Inflammatory macrophage treated with lipopolysaccharide for 4 hours (primary cell): ENCODE measurements at regions not wholly inside any gene's neighbourhood (a gene's known extent, or its start where the extent isn't known, plus 50 kb on each side); places are given as distances from the start of the nearest gene placed in this dataset.
"Not testable (repeated sequence)": the region's sequence is repeated elsewhere in the genome, so short reads cannot be mapped to it uniquely, and the experiment has no call there.

Experiments
- DNase-seq: peaks from one replicate; pipeline ENCODE4 v3.0.0-alpha.2; 2020

DNA sequence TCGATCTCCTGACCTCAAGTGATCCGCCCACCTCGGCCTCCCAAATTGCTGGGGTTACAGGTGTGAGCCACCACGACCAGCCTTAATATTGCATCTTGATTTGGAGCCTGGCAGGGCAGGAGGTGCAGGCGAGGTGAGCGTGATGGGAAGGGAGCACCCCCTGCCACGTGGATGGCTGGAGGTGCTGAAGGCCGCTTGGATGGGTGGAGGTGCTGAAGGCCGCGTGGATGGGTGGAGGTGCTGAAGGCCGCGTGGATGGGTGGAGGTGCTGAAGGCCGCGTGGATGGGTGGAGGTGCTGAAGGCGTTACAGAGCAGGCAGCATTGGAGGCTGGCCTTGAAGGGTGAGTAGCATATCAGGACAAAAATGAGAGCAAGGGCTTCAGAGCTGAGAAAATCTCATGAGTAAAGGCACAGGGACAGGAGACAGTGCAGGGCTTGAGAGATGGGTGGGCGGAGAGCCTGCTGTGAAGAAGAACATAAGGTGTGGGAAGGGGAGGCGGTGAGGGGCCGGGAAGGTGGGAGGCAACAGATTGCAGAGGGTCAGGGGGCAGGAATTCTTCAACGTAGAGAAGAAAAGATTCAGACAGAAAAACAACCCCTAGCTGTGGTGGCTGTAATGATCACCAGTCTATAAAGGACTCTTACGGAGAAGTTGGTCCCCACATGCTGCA lies 101.7 kb upstream of the SEC14L1 start:
- no peak for DNase-seq

DNA sequence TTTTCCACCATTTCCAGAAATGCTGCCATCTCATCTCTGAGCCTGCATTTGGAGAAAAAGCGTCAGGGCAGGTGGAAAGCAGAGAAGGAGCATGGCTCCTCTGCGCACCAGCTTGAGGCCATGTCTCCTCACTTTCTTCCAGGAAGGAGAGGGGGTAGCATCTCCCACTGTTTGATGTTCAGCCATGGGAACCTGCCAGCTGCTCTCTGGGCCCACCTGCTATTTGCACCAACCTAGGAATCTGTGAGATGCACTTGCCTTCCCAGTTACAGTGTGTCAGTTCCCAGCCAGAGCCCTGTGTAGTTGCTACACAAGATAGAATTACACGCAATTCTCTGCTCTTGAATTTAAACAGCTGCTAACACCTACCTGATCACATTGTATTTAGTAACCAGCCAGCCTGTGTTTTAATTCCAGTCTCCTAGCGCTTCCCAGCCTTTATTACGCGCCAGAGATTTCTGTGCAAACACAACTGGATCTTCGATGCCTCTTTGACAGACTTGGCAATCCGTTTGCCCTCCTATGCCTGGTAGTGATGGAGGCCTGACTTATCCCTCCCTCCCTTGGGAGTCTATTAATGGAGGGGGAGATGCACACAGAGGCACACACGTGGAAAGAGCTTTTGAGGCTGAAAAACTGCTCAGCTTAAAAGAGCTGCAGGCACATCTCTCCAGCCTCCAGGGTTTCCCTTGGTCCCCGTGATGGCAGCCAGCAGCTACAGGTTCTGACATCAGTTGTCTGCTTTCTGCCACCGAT lies 98.1 kb upstream of the SEC14L1 start:
- no peak for DNase-seq

DNA sequence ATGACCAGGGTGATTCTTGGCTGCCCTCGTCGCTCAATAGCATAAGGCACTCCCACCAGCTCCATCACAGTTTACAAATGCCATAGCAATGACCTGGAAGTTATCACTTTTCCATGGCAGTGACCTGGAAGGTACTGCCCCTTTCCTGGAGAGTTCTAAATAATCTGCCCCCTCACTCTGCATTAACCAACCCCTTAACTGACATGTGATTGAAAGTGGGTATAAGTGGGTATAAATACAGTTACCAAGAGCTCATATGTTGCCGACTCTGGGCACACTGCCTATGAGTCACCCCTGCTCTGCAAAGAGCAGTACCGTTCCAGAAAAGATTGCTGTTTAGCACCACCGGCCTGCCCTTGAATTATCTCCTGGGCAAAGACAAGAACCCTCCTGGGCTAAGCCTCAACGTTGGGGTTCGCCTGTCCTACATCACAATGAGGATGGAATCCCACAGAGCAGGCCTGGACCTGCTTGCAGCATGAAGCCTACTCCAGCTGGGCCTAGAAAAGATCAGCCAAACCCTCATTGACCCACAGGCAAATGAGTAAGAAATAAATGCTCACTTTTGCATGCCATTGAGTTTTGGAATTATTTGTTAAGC lies 95.2 kb upstream of the SEC14L1 start:
- no peak for DNase-seq

GRCh38 chr17:77049440-77049839 lies 91.3 kb upstream of the SEC14L1 start:
- no peak for DNase-seq

GRCh38 chr17:77050901-77051300 lies 89.9 kb upstream of the SEC14L1 start:
- DNase-seq, result not testable (repeated sequence)

GRCh38 chr17:77054936-77055335 lies 85.8 kb upstream of the SEC14L1 start:
- no peak for DNase-seq

DNA sequence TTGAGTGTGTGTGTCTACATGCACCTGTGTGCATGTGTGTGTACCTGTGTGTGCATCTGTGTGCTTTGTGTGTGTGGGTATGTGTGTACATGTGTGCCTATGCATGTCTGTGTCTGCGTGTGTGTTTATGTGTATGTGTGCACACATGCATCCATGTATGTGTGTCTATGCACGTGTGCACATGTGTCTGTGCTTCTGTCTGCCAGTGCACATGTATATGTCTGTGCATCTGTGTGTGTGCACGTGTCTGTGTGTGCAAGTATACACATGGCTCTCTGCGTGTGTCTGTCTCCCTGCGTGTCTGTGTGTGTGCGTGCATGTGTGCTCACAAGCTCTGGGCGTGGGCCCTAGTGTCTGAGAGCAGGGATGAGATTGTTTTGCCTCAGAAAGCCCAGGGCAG lies 85.3 kb upstream of the SEC14L1 start:
- no peak for DNase-seq

DNA sequence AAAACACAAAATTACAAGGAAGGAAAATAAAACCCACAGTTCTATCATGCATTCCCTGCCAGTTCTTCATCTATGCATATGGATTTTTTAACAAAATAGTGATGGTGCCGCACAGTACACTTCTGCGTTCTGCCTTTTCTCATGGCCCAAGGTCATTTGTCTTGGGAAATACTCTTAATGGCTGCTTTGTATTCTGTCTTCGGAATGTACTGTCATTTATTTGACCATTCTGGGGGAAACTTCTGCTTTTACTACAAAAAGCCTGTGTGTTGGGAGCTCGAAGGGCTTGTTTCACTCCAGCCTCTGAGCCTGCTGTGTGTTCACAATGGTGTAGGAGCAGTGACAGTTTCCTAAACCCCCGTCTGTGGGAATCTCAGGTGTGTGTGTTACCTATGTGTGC lies 82.8 kb upstream of the SEC14L1 start:
- DNase-seq, result no peak

GRCh38 chr17:77061669-77062068 lies 79.1 kb upstream of the SEC14L1 start:
- no peak for DNase-seq

- DNase-seq, result no peak
Observed at GRCh38 chr17:77064598-77064997, 76.2 kb upstream of the SEC14L1 start.

- DNase-seq, result no peak
Observed at GRCh38 chr17:77066165-77066564, 74.6 kb upstream of the SEC14L1 start.

- peak; percentile 52 for DNase-seq
Observed at GRCh38 chr17:77066726-77067409, 73.9 kb upstream of the SEC14L1 start.

- DNase-seq, result no peak
Observed at GRCh38 chr17:77068915-77069314, 71.9 kb upstream of the SEC14L1 start.

GRCh38 chr17:77070888-77071279 lies 69.9 kb upstream of the SEC14L1 start:
- DNase-seq, result no peak

GRCh38 chr17:77071925-77072490 lies 68.8 kb upstream of the SEC14L1 start:
- no peak for DNase-seq

DNA sequence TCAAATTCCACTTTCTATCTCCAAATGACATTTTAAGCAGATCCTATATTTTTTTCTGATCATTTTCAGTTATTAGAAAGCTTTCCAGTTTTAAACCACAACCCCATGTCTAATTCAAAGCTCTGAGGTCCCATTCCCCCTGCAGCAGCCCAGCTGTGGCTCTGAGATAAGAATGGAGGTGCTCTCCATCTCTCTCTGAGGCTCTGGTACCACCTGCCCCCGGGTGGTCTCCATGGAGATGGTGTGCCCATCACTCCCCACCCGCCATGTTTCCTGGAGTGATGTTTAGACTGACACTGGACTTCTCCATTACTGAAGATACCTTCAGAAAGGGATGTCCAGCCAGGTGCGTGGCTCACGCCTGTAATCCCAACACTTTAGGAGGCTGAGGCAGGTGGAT lies 68.1 kb upstream of the SEC14L1 start:
- no peak for DNase-seq

DNA sequence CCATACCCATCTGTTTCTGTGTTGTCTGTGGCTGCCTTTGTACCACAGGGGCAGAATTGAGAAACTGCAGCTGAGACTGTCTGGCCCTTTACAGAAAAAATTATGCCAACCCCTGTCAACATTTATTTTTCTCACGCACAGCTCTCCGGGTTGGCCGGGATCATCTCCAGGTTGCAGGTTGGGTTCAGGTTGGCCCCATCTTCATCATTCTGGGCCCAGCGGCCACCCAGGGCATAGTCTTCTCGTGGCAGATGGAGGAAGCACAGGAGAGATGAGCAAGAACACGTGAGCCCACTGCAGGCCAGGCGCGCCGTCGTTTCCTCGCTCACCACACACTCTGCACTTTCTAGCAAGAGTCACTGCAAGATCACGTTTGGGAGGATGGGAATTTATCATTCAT lies 66.1 kb upstream of the SEC14L1 start:
- DNase-seq, result no peak

- no peak for DNase-seq
Observed at GRCh38 chr17:77076124-77076830, 64.5 kb upstream of the SEC14L1 start.

- DNase-seq, result no peak
Observed at GRCh38 chr17:77083531-77083930, 57.2 kb upstream of the SEC14L1 start.

DNA sequence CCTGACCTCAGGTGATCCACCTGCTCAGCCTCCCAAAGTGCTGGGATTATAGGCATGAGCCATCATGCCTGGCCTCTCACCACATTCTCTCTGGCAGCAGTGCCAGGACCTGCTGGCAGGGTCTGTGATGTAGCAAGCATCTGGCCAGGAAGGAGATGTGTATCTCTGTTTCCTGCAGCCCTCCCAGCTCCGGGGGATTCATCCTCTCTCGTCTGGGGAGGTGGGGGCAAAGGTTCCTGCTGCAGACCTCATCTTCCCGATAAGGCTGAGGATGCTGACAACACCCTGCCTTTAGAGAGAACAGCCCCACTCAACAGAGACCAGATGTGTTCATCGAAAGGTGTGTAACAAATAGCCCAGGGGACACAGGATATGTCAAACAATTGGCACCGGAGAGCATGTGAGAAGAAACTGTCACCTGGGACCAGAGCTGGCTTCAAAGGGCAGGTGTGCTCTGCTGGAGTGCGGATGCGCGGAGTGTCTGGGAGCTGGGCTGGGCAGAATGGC lies 54.8 kb upstream of the SEC14L1 start:
- DNase-seq, result no peak

DNA sequence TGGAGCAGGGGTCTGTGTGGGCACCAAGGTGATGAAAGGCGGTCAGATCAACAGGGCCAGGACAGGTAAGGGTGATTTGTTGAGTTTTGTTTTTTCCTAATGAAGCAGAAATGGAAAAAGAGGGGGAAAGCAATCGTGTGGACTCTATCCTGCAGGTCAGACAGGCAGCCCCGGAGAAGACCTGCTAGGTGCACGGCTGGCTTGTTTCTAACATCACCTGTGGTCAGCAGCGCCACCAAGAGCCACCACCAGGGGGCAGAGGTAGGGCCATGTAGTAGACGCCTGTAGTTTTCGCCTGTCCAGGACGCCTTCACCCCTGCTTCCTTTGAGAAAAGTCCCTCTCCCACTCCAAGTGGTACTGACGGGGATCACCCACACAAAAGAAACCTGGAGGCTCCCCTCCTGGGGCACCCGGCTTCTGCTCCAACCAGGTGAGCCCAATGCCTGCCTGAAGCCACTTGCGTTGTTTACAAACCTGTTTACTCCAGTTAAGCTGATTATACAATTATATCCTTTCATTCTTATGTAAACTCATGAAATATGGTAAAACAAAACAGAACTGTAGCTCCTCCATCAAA lies 54.2 kb upstream of the SEC14L1 start:
- DNase-seq, result peak; percentile 81
